ENCODE measurements at regions not wholly inside any gene's neighbourhood (a gene's known extent, or its start where the extent isn't known, plus 50 kb on each side); places are given as distances from the start of the nearest gene placed in this dataset.

GRCh38 chr3:161649900-161650484 is 153.4 kb downstream of the OTOL1 start:
- H3K4me1 ChIP-seq = no peaks in the 10 kb centered on the region
- H3K9me3 ChIP-seq = no peaks in the 10 kb centered on the region
- WGBS, 2 donors = 42 to 44% methylated on average over 3 of the region's 3 CpGs

GRCh38 chr3:161657786-161658185 is 161.2 kb downstream of the OTOL1 start:
- H3K27ac ChIP-seq = no peak overlapping the region
- no peak for DNase-seq
- TF ChIP-seq EP300 (IDR thresholded peaks at IDR 0.05) = no peak
- no peak for TF ChIP-seq POLR2A (IDR thresholded peaks at IDR 0.05)
- no peak for TF ChIP-seq POLR2AphosphoS5 (IDR thresholded peaks at IDR 0.05)
- TF ChIP-seq CTCF (IDR thresholded peaks at IDR 0.05) = no peak
- H3K9me3 ChIP-seq = no peaks in the 10 kb centered on the region
- H3K36me3 ChIP-seq = no peaks in the 10 kb centered on the region
- no peaks in the 10 kb centered on the region for H3K4me1 ChIP-seq
- 83 to 89% methylated on average over 1 of the region's 1 CpG for WGBS, 2 donors
- ATAC-seq (ENCODE audit: low FRiP score in 2 of 2) = no peak
- H3K27me3 ChIP-seq = no peaks in the 10 kb centered on the region
- H3K4me3 ChIP-seq = no peak overlapping the region

More at GRCh38 chr3:161649900-161650484, 153.4 kb downstream of the OTOL1 start:
- Histone ChIP-seq H3K4me3 (no peak overlapping the region), H3K27me3 (no peaks in the 10 kb centered on the region), H3K27ac (no peak overlapping the region), H3K36me3 (no peaks in the 10 kb centered on the region)
- TF ChIP-seq EP300 (IDR thresholded peaks at IDR 0.05) (no peak), CTCF (IDR thresholded peaks at IDR 0.05) (no peak), POLR2AphosphoS5 (IDR thresholded peaks at IDR 0.05) (no peak), POLR2A (IDR thresholded peaks at IDR 0.05) (no peak)
- DNase-seq (no peak), ATAC-seq (ENCODE audit: low FRiP score in 2 of 2) (no peak)

GRCh38 chr3:161671141-161671540 is 174.5 kb downstream of the OTOL1 start:
- Histone ChIP-seq H3K36me3 (no peaks in the 10 kb centered on the region), H3K27ac (no peak overlapping the region), H3K9me3 (peaks cover 0 to 6% (median 0%) of the 10 kb centered on the region in 4 donors), H3K27me3 (no peaks in the 10 kb centered on the region), H3K4me3 (no peak overlapping the region), H3K4me1 (no peaks in the 10 kb centered on the region)
- ATAC-seq (ENCODE audit: low FRiP score in 2 of 2) (no peak), DNase-seq (no peak)
- TF ChIP-seq POLR2AphosphoS5 (IDR thresholded peaks at IDR 0.05) = no peak
- TF ChIP-seq EP300 (IDR thresholded peaks at IDR 0.05) = no peak
- no peak for TF ChIP-seq CTCF (IDR thresholded peaks at IDR 0.05)
- no peak for TF ChIP-seq POLR2A (IDR thresholded peaks at IDR 0.05)
- WGBS, 2 donors = 78 to 100% methylated on average over 1 to 2 of the region's 2 CpGs

- Histone ChIP-seq H3K27ac (no peak overlapping the region), H3K36me3 (no peaks in the 10 kb centered on the region), H3K4me3 (no peak overlapping the region), H3K27me3 (no peaks in the 10 kb centered on the region), H3K9me3 (peaks cover 0 to 6% (median 0%) of the 10 kb centered on the region in 4 donors), H3K4me1 (no peaks in the 10 kb centered on the region)
- DNase-seq = no peak
- no peak for ATAC-seq (ENCODE audit: low FRiP score in 2 of 2)
- 59 to 68% methylated on average over 4 of the region's 4 CpGs for WGBS, 2 donors
- no peak for TF ChIP-seq CTCF (IDR thresholded peaks at IDR 0.05)
- no peak for TF ChIP-seq POLR2AphosphoS5 (IDR thresholded peaks at IDR 0.05)
- no peak for TF ChIP-seq EP300 (IDR thresholded peaks at IDR 0.05)
- no peak for TF ChIP-seq POLR2A (IDR thresholded peaks at IDR 0.05)
Observed at GRCh38 chr3:161672478-161672877, 175.9 kb downstream of the OTOL1 start.

- 86 to 91% methylated on average over 1 of the region's 1 CpG for WGBS, 2 donors
Observed at GRCh38 chr3:161673866-161674265, 177.3 kb downstream of the OTOL1 start.

More at GRCh38 chr3:161673866-161674265, 177.3 kb downstream of the OTOL1 start:
- Histone ChIP-seq H3K4me3 (no peak overlapping the region), H3K36me3 (no peaks in the 10 kb centered on the region), H3K9me3 (peaks cover 0 to 6% (median 0%) of the 10 kb centered on the region in 4 donors), H3K27me3 (no peaks in the 10 kb centered on the region), H3K27ac (no peak overlapping the region), H3K4me1 (no peaks in the 10 kb centered on the region)
- TF ChIP-seq POLR2A (IDR thresholded peaks at IDR 0.05) (no peak), POLR2AphosphoS5 (IDR thresholded peaks at IDR 0.05) (no peak), EP300 (IDR thresholded peaks at IDR 0.05) (no peak), CTCF (IDR thresholded peaks at IDR 0.05) (no peak)
- DNase-seq (no peak), ATAC-seq (ENCODE audit: low FRiP score in 2 of 2) (no peak)

All from upper lobe of left lung (tissue), 6 donors.